Fibroblast of pulmonary artery (primary cell): ENCODE measurements at regions not wholly inside any gene's neighbourhood (a gene's known extent, or its start where the extent isn't known, plus 50 kb on each side); places are given as distances from the start of the nearest gene placed in this dataset.
"Not testable (repeated sequence)": the region's sequence is repeated elsewhere in the genome, so short reads cannot be mapped to it uniquely, and the experiment has no call there.

Source experiments
- DNase-seq: peaks from one replicate; pipeline ENCODE4 v3.0.0-alpha.2; 2010; ENCODE audit warnings: low read depth
- H3K4me3 ChIP-seq: replicated peaks from 2 replicates; pipeline ENCODE4 v1.5.1; 2011; ENCODE audit warnings: low read depth, mild to moderate bottlenecking, control low read depth, low read length, moderate library complexity
- TF ChIP-seq, protein P1 (sequence below): IDR thresholded peaks from 2 replicates; pipeline ENCODE4 v1.5.1; 2011; ENCODE audit warnings: mild to moderate bottlenecking, control low read depth, low read length, inconsistent platforms; ENCODE audit errors: missing control alignments

DNA sequence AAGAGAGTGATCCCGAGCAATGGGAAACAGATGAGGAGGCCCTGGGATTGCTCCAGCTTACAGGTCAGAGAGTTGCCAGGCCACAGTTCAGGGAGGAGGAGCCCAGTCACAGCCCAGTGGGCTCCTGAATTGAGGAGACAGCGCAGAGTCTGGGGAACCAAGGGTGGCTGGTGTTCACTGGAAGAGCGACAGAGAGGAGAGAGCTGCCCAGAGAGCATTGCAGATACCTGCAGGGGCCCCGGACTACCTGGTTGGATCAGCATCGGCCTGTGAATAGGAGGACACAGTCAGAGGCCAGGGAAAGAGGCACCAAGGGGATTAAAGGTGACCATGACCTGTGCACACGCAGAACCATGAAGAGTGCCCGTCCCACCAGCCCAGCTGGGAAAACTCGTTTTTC, 648.6 kb downstream of the TBC1D22A start:
- no peak overlapping the region for H3K4me3 ChIP-seq
- TF ChIP-seq, protein P1, sequence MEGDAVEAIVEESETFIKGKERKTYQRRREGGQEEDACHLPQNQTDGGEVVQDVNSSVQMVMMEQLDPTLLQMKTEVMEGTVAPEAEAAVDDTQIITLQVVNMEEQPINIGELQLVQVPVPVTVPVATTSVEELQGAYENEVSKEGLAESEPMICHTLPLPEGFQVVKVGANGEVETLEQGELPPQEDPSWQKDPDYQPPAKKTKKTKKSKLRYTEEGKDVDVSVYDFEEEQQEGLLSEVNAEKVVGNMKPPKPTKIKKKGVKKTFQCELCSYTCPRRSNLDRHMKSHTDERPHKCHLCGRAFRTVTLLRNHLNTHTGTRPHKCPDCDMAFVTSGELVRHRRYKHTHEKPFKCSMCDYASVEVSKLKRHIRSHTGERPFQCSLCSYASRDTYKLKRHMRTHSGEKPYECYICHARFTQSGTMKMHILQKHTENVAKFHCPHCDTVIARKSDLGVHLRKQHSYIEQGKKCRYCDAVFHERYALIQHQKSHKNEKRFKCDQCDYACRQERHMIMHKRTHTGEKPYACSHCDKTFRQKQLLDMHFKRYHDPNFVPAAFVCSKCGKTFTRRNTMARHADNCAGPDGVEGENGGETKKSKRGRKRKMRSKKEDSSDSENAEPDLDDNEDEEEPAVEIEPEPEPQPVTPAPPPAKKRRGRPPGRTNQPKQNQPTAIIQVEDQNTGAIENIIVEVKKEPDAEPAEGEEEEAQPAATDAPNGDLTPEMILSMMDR, result no peak

DNA sequence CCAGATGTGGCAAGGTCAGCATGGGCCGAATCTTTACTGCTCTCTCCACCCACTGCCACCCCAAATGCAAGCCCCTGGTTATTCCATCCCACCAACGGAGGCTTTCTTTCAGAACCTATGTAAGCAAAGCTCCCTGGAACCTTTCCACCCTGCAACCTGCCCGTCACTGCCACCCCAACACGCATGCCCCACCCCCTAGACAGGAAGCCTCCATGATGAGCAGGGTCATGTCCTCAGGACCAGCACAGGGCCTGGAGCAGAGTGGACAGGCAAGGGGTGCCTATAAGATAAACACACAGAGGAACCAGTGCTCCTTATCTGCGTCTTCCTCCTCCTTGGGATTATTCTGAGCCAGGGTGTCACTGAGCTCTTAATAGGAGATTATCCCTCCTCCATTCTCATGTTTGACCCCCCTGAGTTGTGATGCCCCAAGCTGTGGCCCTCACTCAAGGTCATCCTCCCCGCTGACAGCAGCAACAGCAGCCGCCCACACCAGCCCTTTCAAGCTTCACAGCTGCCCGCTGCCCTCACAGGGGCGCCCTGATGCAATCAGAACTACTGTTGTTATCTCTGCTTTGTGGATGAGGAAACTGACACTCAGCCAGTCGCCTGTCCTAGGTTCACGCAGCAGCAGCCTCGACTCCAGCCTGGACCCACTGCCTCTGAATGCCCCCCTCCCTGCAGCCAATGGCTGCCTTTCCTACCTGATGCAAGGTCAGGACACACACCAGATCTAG, 647.3 kb downstream of the TBC1D22A start:
- TF ChIP-seq, protein P1, result no peak
- DNase-seq, result no peak
- no peak overlapping the region for H3K4me3 ChIP-seq

More for the DNA sequence above, 648.6 kb downstream of the TBC1D22A start:
- DNase-seq, result no peak

DNA sequence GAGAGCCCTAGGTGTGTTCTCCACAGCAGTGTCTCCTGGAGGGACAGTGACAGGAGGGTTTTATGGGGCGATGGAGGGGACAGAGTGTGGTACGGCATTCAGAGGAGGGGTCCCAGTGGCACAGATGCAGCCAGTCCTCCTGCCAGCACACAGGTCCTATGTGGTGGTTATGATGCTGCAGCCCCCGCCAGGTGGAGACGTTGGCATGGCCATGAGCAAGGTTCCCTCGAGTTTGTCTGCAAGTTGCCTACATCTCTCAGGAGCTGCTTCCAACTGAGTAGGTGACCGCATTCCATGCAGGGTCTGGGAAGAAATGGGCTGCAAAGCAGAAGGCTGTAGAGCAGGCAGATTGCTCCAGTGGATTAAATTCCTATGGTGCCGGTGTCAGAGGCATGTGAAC, 646.0 kb downstream of the TBC1D22A start:
- TF ChIP-seq, protein P1, result no peak
- DNase-seq, result no peak
- no peak overlapping the region for H3K4me3 ChIP-seq

DNA sequence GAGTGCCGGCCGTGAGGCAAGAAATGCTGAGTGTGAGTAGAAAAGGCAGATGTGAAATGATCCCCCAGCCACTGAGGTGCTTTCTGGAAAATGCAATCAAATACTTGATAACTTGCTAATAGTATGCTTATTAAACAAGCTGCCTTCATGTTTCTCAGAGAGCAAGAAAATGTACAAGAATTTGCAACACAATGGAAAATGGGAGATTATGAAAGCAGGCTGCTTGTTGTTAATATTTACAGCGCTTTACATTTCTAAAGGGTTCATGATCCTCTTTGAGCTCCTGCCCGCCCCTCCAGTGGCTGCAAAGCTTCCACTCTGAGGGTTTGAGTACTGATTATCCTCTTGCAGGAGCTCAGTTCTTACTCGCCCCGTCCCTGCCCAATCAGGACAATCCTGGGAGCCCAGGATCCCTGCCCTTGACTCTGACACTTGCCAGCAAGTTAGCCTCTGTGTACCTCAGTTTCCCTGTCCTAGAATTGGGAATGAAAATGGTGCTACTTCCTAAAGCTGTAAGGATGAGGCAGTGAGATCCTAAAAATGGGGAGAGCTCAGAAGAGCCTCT, 645.1 kb downstream of the TBC1D22A start:
- no peak for DNase-seq
- TF ChIP-seq, protein P1, result no peak
- H3K4me3 ChIP-seq, result no peak overlapping the region

DNA sequence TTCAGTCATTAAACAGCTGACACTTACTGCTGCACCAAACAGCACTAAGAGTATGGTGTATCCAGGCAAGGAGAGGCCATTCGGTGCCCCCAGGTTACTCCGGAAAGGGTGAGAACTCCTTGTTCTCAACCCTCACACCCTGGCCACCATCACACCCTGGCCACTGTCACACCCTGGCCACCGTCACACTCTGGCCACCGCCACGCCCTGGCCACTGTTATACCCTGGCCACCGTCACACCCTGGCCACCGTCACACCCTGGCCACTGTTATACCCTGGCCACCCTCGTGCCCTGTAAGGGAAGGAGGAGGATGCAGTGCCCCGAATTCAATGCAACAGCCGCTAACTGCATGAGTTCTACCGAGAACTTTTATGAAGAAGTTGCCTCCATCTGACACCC, 644.4 kb downstream of the TBC1D22A start:
- H3K4me3 ChIP-seq, result no peak overlapping the region
- DNase-seq, result no peak
- TF ChIP-seq, protein P1, result no peak

DNA sequence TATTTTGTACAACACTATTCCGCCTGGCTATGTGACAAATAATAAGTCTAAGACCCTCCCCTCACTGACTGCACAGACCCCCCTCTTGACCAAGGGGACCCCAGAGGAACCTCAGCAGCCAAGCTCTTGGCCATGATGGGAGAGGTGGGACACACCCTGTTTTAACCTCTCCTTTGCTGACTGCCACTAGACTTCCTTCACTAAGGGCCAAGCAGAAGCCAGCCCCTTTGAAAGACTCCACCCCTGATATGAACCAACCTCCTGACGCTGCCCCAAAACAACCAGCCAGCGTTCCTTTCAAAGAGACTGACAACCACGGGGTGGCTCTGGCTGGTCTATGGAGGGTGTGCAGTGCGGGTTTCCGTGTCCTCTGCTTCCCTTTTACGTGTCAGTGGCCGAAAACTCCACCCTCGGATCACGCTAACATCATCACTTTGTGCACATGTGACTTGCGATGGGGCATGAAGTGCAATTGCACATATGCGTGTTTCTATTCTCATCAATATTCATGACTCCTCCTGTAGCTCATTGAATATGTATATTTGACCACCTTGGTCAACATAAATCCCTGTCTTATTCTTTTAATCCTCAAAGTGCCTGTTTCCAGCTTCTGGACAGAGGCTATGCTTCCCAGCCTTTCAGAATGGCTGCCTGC, 643.9 kb downstream of the TBC1D22A start:
- TF ChIP-seq, protein P1, result no peak
- no peak overlapping the region for H3K4me3 ChIP-seq
- no peak for DNase-seq

DNA sequence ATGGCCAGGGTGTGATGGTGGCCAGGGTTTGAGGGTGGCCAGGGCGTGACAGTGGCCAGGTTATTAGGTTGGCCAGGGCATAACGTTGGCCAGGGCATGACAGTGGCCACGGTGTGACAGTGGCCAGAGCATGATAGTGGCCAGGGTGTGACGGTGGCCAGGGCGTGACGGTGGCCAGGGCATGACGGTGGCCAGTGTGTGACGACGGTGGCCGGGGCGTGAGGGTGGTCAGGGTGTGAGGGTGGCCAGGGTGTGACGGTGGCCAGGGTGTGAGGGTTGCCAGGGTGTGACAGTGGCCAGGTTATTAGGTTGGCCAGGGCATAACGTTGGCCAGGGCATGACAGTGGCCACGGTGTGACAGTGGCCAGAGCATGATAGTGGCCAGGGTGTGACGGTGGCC, 642.8 kb downstream of the TBC1D22A start:
- not testable (repeated sequence) for DNase-seq

More for the DNA sequence above, 642.8 kb downstream of the TBC1D22A start:
- not testable (repeated sequence) for H3K4me3 ChIP-seq
